Muscle layer of colon (tissue), 2 donors: ENCODE measurements at regions not wholly inside any gene's neighbourhood (a gene's known extent, or its start where the extent isn't known, plus 50 kb on each side); places are given as distances from the start of the nearest gene placed in this dataset.

ENCODE experiments used
- H3K27ac ChIP-seq: one replicate; pipeline ENCODE4 v1.7.0; 2013; ENCODE audit warnings: low read depth, mild to moderate bottlenecking, low read length, moderate library complexity
- H3K27me3 ChIP-seq, 2 donors: one replicate each; pipeline ENCODE4 v1.7.0; 2013; ENCODE audit warnings: low read length in 2 of 2, mild to moderate bottlenecking in 2 of 2; ENCODE audit not compliant: insufficient read depth in 2 of 2, control insufficient read depth in 1 of 2
- H3K36me3 ChIP-seq: one replicate; pipeline ENCODE4 v1.7.0; 2013; ENCODE audit warnings: mild to moderate bottlenecking, low read length; ENCODE audit not compliant: insufficient read depth
- H3K4me1 ChIP-seq: one replicate; pipeline ENCODE4 v1.7.0; 2013; ENCODE audit warnings: mild to moderate bottlenecking, low read length; ENCODE audit not compliant: insufficient read depth
- H3K4me3 ChIP-seq, 2 donors: one replicate each; pipeline ENCODE4 v1.7.0; 2013; ENCODE audit warnings: low read length in 2 of 2, low read depth in 1 of 2, mild to moderate bottlenecking in 1 of 2, moderate library complexity in 1 of 2
- H3K9ac ChIP-seq: one replicate; pipeline ENCODE4 v1.7.0; 2013; ENCODE audit warnings: low read length
- H3K9me3 ChIP-seq: one replicate; pipeline ENCODE4 v1.7.0; 2013; ENCODE audit warnings: mild to moderate bottlenecking, low read length
- donor health status: abdominal sarcoma.
- donor health status: Adenocarcinoma of cecum.

- Histone ChIP-seq H3K27me3 (peaks cover 4 to 12% of the 10 kb centered on the region in 2 donors), H3K4me3 (no peak overlapping the region), H3K4me1 (no peaks in the 10 kb centered on the region), H3K36me3 (no peaks in the 10 kb centered on the region), H3K9ac (no peak overlapping the region), H3K9me3 (no peaks in the 10 kb centered on the region), H3K27ac (no peak overlapping the region)
These were observed 207.3 kb downstream of the BMP7 start for GRCh38 chr20:57059055-57059596.

- H3K27me3 ChIP-seq: peaks cover 4 to 17% of the 10 kb centered on the region in 2 donors
- no peak overlapping the region for H3K27ac ChIP-seq
- no peaks in the 10 kb centered on the region for H3K9me3 ChIP-seq
- H3K4me3 ChIP-seq: no peak overlapping the region
- no peak overlapping the region for H3K9ac ChIP-seq
- H3K4me1 ChIP-seq: no peaks in the 10 kb centered on the region
- H3K36me3 ChIP-seq: no peaks in the 10 kb centered on the region
These were observed 205.9 kb downstream of the BMP7 start for GRCh38 chr20:57060407-57061050.

GRCh38 chr20:57061051-57061900 is 205.2 kb downstream of the BMP7 start:
- Histone ChIP-seq H3K9me3 (no peaks in the 10 kb centered on the region), H3K27ac (no peak overlapping the region), H3K4me1 (no peaks in the 10 kb centered on the region), H3K4me3 (no peak overlapping the region), H3K27me3 (peaks cover 4 to 17% of the 10 kb centered on the region in 2 donors), H3K9ac (no peak overlapping the region), H3K36me3 (no peaks in the 10 kb centered on the region)

GRCh38 chr20:57062241-57062640 is 204.2 kb downstream of the BMP7 start:
- Histone ChIP-seq H3K36me3 (no peaks in the 10 kb centered on the region), H3K4me1 (no peaks in the 10 kb centered on the region), H3K27me3 (peaks cover 4 to 17% of the 10 kb centered on the region in 2 donors), H3K27ac (no peak overlapping the region), H3K4me3 (no peak overlapping the region), H3K9ac (no peak overlapping the region), H3K9me3 (no peaks in the 10 kb centered on the region)

GRCh38 chr20:57062696-57063270 is 203.7 kb downstream of the BMP7 start:
- no peaks in the 10 kb centered on the region for H3K4me1 ChIP-seq
- H3K27ac ChIP-seq: no peak overlapping the region
- H3K36me3 ChIP-seq: no peaks in the 10 kb centered on the region
- peaks cover 4 to 17% of the 10 kb centered on the region in 2 donors for H3K27me3 ChIP-seq
- no peaks in the 10 kb centered on the region for H3K9me3 ChIP-seq
- no peak overlapping the region for H3K4me3 ChIP-seq
- H3K9ac ChIP-seq: no peak overlapping the region

- Histone ChIP-seq H3K9ac (no peak overlapping the region), H3K4me3 (no peak overlapping the region), H3K27ac (no peak overlapping the region), H3K9me3 (no peaks in the 10 kb centered on the region), H3K4me1 (no peaks in the 10 kb centered on the region), H3K27me3 (peaks cover 4 to 23% of the 10 kb centered on the region in 2 donors), H3K36me3 (no peaks in the 10 kb centered on the region)
These were observed 201.6 kb downstream of the BMP7 start for GRCh38 chr20:57064836-57065235.

GRCh38 chr20:57065646-57066045 is 200.8 kb downstream of the BMP7 start:
- Histone ChIP-seq H3K27ac (no peak overlapping the region), H3K4me1 (no peaks in the 10 kb centered on the region), H3K9ac (no peak overlapping the region), H3K36me3 (no peaks in the 10 kb centered on the region), H3K9me3 (no peaks in the 10 kb centered on the region), H3K4me3 (no peak overlapping the region), H3K27me3 (peaks cover 4 to 27% of the 10 kb centered on the region in 2 donors)

GRCh38 chr20:57066126-57066900 is 200.1 kb downstream of the BMP7 start:
- H3K9ac ChIP-seq: no peak overlapping the region
- H3K9me3 ChIP-seq: no peaks in the 10 kb centered on the region
- no peak overlapping the region for H3K4me3 ChIP-seq

GRCh38 chr20:57069442-57069841 is 197.0 kb downstream of the BMP7 start:
- Histone ChIP-seq H3K27ac (no peak overlapping the region), H3K4me3 (no peak overlapping the region), H3K4me1 (no peaks in the 10 kb centered on the region), H3K9me3 (no peaks in the 10 kb centered on the region), H3K27me3 (peaks cover 0 to 37% of the 10 kb centered on the region in 2 donors), H3K36me3 (no peaks in the 10 kb centered on the region), H3K9ac (no peak overlapping the region)

More at GRCh38 chr20:57066126-57066900, 200.1 kb downstream of the BMP7 start:
- no peaks in the 10 kb centered on the region for H3K36me3 ChIP-seq
- no peaks in the 10 kb centered on the region for H3K4me1 ChIP-seq
- H3K27ac ChIP-seq: no peak overlapping the region
- peaks cover 4 to 28% of the 10 kb centered on the region in 2 donors for H3K27me3 ChIP-seq

GRCh38 chr20:57070296-57070695 is 196.1 kb downstream of the BMP7 start:
- no peak overlapping the region for H3K27ac ChIP-seq
- no peaks in the 10 kb centered on the region for H3K9me3 ChIP-seq
- no peaks in the 10 kb centered on the region for H3K4me1 ChIP-seq
- H3K9ac ChIP-seq: no peak overlapping the region
- no peak overlapping the region for H3K4me3 ChIP-seq
- H3K36me3 ChIP-seq: no peaks in the 10 kb centered on the region
- H3K27me3 ChIP-seq: peaks cover 0 to 33% of the 10 kb centered on the region in 2 donors

GRCh38 chr20:57071283-57071731 is 195.1 kb downstream of the BMP7 start:
- Histone ChIP-seq H3K4me1 (no peaks in the 10 kb centered on the region), H3K27ac (no peak overlapping the region), H3K36me3 (no peaks in the 10 kb centered on the region), H3K9ac (no peak overlapping the region), H3K27me3 (peaks cover 0 to 33% of the 10 kb centered on the region in 2 donors), H3K4me3 (no peak overlapping the region), H3K9me3 (no peaks in the 10 kb centered on the region)
